Neuronal stem cell (in vitro differentiated cells): ENCODE measurements at regions not wholly inside any gene's neighbourhood (a gene's known extent, or its start where the extent isn't known, plus 50 kb on each side); places are given as distances from the start of the nearest gene placed in this dataset.

Experiments used
- DNase-seq: peaks from one replicate; pipeline ENCODE4 v3.0.0-alpha.2; 2013; ENCODE audit warnings: low spot score
- H2AFZ ChIP-seq: one replicate; pipeline ENCODE4 v1.6.1; 2013; ENCODE audit warnings: mild to moderate bottlenecking, low read length, inconsistent platforms
- H2AK5ac ChIP-seq: 2 replicates; pipeline ENCODE4 v1.6.1; 2013; ENCODE audit warnings: low read depth, mild to moderate bottlenecking, inconsistent platforms, low read length, moderate library complexity, mixed read lengths
- H2BK120ac ChIP-seq: 2 replicates; pipeline ENCODE4 v1.6.1; 2013; ENCODE audit warnings: low read depth, mild to moderate bottlenecking, inconsistent platforms, low read length, moderate library complexity, mixed read lengths
- H2BK12ac ChIP-seq: one replicate; pipeline ENCODE4 v1.6.1; 2013; ENCODE audit warnings: low read length, inconsistent platforms
- H2BK15ac ChIP-seq: 2 replicates; pipeline ENCODE4 v1.6.1; 2013; ENCODE audit warnings: mild to moderate bottlenecking, low read length, inconsistent platforms, mixed read lengths
- H2BK5ac ChIP-seq: one replicate; pipeline ENCODE4 v1.6.1; 2013; ENCODE audit warnings: inconsistent platforms, mild to moderate bottlenecking, low read length, moderate library complexity
- H3K14ac ChIP-seq: one replicate; pipeline ENCODE4 v1.6.1; 2013; ENCODE audit warnings: low read length, inconsistent platforms
- H3K18ac ChIP-seq: 2 replicates; pipeline ENCODE4 v1.6.1; 2013; ENCODE audit warnings: low read length, inconsistent platforms
- H3K23ac ChIP-seq: 2 replicates; pipeline ENCODE4 v1.6.1; 2013; ENCODE audit warnings: low read depth, mild to moderate bottlenecking, mixed read lengths, low read length, inconsistent platforms; ENCODE audit not compliant: poor library complexity
- H3K27ac ChIP-seq: replicated peaks from 3 replicates; pipeline ENCODE4 v1.5.1; 2013; ENCODE audit warnings: low read length, inconsistent platforms
- H3K27me3 ChIP-seq, 3 experiments: 2 replicates each; pipeline ENCODE4 v1.6.1; 2013; ENCODE audit warnings: low read length in 3 of 3, mild to moderate bottlenecking in 2 of 3, inconsistent platforms in 1 of 3, low read depth in 1 of 3, mixed read lengths in 1 of 3, moderate library complexity in 1 of 3; ENCODE audit not compliant: control insufficient read depth in 3 of 3, insufficient read depth in 3 of 3
- H3K36me3 ChIP-seq, 2 donors: replicated peaks in 1 of 2; 2 replicates each; pipeline ENCODE4 v1.6.1; 2013; ENCODE audit warnings: low read length in 2 of 2; ENCODE audit not compliant: control insufficient read depth in 2 of 2, insufficient read depth in 2 of 2
- H3K4ac ChIP-seq: 2 replicates; pipeline ENCODE4 v1.6.1; 2013; ENCODE audit warnings: inconsistent platforms, mild to moderate bottlenecking, low read length, moderate library complexity
- H3K4me1 ChIP-seq, 2 donors: 1 replicate in 1 of 2; 2 replicates in 1 of 2; pipeline ENCODE4 v1.6.1; 2013; ENCODE audit warnings: low read length in 2 of 2, low read depth in 1 of 2; ENCODE audit not compliant: control insufficient read depth in 2 of 2, insufficient read depth in 1 of 2
- H3K4me2 ChIP-seq: one replicate; pipeline ENCODE4 v1.6.1; 2013; ENCODE audit warnings: mild to moderate bottlenecking, low read length, inconsistent platforms; ENCODE audit not compliant: insufficient read depth, poor library complexity, severe bottlenecking
- H3K4me3 ChIP-seq, 2 donors: 2 replicates each; pipeline ENCODE4 v1.5.1; 2013; ENCODE audit warnings: low read length in 2 of 2, mild to moderate bottlenecking in 2 of 2, inconsistent platforms in 1 of 2, moderate library complexity in 1 of 2
- H3K79me1 ChIP-seq: one replicate; pipeline ENCODE4 v1.6.1; 2013; ENCODE audit warnings: low read depth, mild to moderate bottlenecking, inconsistent platforms, low read length, moderate library complexity
- H3K9ac ChIP-seq: one replicate; pipeline ENCODE4 v1.6.1; 2013; ENCODE audit warnings: mild to moderate bottlenecking, low read depth, low read length, inconsistent platforms; ENCODE audit not compliant: poor library complexity
- H3K9me3 ChIP-seq, 2 donors: replicated peaks in 1 of 2; 2 replicates each; pipeline versions ENCODE3 to v1.6.1; 2013; ENCODE audit warnings: low read length in 2 of 2, mild to moderate bottlenecking in 2 of 2, inconsistent platforms in 1 of 2, low read depth in 1 of 2, mixed read lengths in 1 of 2, moderate library complexity in 1 of 2; ENCODE audit not compliant: control insufficient read depth in 2 of 2, insufficient read depth in 1 of 2
- H4K8ac ChIP-seq: one replicate; pipeline ENCODE4 v1.6.1; 2013; ENCODE audit warnings: low read depth, mild to moderate bottlenecking, inconsistent platforms, low read length, moderate library complexity
- H4K91ac ChIP-seq: one replicate; pipeline ENCODE4 v1.6.1; 2013; ENCODE audit warnings: low read length, low read depth, mild to moderate bottlenecking, inconsistent platforms; ENCODE audit not compliant: poor library complexity
- WGBS, 2 donors: extraction: QIAGEN DNeasy Blood & Tissue Kit; methylation state at CpG; one replicate each; pipeline ENCODE4 v1.1.7; 2013; ENCODE audit warnings: missing lambda C conversion rate in 2 of 2, mixed read lengths in 1 of 2; ENCODE audit not compliant: insufficient read length in 2 of 2, insufficient replicate concordance in 1 of 2; ENCODE audit errors: extremely low coverage in 2 of 2; 5-methylcytosine and 5-hydroxymethylcytosine counted together

- Histone ChIP-seq H3K14ac (no peak overlapping the region), H2AFZ (peak overlapping the region; percentile 73), H4K8ac (no peak overlapping the region), H2AK5ac (no peak overlapping the region), H3K27ac (no peak overlapping the region), H3K79me1 (no peaks in the 10 kb centered on the region), H3K9me3 (peaks cover 4 to 8% of the 10 kb centered on the region in 2 donors), H2BK120ac (no peak overlapping the region), H3K18ac (no peak overlapping the region), H3K4me2 (no peak overlapping the region), H3K27me3 (no peaks in the 10 kb centered on the region), H3K4me3 (peak overlapping the region in 1 of 2 donors; percentile 13), H3K23ac (no peak overlapping the region), H3K4me1 (peaks cover 11 to 28% of the 10 kb centered on the region in 2 donors), H3K4ac (no peak overlapping the region), H2BK12ac (no peak overlapping the region), H4K91ac (no peak overlapping the region), H3K36me3 (peaks cover 0 to 2% of the 10 kb centered on the region in 2 donors), H3K9ac (no peak overlapping the region), H2BK5ac (no peak overlapping the region), H2BK15ac (no peak overlapping the region)
- no peak for DNase-seq
- WGBS, 2 donors = no CpG with 5 or more reads among the region's 11 CpGs
Observed at GRCh38 chr2:16216558-16216945, 276.2 kb downstream of the MYCN start.

DNA sequence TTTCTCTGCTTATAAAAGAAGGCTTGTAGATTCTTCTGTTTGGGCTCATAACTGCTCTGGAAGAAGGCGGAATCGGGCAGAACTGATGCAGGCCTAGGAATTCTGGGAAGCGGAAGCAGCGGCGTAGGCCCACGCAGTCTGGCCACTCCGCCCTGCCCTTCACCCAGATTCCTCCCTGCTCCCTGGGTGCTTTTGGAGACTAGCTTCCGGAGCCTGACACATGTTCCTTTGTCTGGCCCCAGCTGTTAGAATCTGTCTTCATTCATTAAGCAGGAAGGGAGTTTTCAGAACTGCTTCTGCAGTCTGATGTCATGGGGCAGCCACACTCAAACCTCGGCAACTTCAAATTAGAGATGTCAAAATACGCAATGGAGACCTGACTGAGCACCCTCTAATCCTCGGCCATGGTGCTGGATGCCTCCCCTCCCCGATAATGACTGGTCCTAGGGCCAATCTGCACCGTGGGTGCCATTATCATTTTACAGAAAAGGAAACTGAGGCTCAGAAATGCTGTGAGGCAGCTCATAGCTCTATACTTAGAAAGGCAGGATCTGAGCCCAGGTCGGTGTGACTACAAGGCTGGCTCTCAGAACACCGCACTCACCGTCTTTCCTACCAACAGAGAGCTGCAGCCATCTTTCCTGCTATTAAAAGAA is 275.7 kb downstream of the MYCN start:
- H2BK15ac ChIP-seq = no peak overlapping the region
- no peak overlapping the region for H3K4ac ChIP-seq
- H3K79me1 ChIP-seq = no peaks in the 10 kb centered on the region
- H2AFZ ChIP-seq = peak overlapping the region; percentile 73
- H3K4me2 ChIP-seq = no peak overlapping the region
- no peak overlapping the region for H4K91ac ChIP-seq
- no peaks in the 10 kb centered on the region for H3K27me3 ChIP-seq
- no peak overlapping the region for H3K23ac ChIP-seq
- H3K9me3 ChIP-seq = peaks cover 1 to 5% of the 10 kb centered on the region in 2 donors
- no peak overlapping the region for H4K8ac ChIP-seq
- H3K36me3 ChIP-seq = no peaks in the 10 kb centered on the region
- no peak overlapping the region for H2BK120ac ChIP-seq
- H3K4me1 ChIP-seq = peaks cover 8 to 28% of the 10 kb centered on the region in 2 donors
- H2BK5ac ChIP-seq = no peak overlapping the region
- DNase-seq = no peak
- peak overlapping the region in 1 of 2 donors; percentile 13 for H3K4me3 ChIP-seq
- no peak overlapping the region for H3K9ac ChIP-seq
- H3K18ac ChIP-seq = peak overlapping the region; percentile 84
- H2AK5ac ChIP-seq = no peak overlapping the region
- no peak overlapping the region for H2BK12ac ChIP-seq
- H3K14ac ChIP-seq = no peak overlapping the region
- no peak overlapping the region for H3K27ac ChIP-seq
- WGBS, 2 donors = no CpG with 5 or more reads among the region's 16 CpGs

- no CpG with 5 or more reads among the region's 5 CpGs for WGBS, 2 donors
- H3K4ac ChIP-seq = no peak overlapping the region
- no peak for DNase-seq
Observed at GRCh38 chr2:16214861-16215260, 274.5 kb downstream of the MYCN start.

GRCh38 chr2:16214391-16214790 is 274.0 kb downstream of the MYCN start:
- no peak overlapping the region for H2BK120ac ChIP-seq
- no peaks in the 10 kb centered on the region for H3K36me3 ChIP-seq
- H3K14ac ChIP-seq = no peak overlapping the region
- no peak overlapping the region for H2BK15ac ChIP-seq
- H3K4me2 ChIP-seq = no peak overlapping the region
- no peak overlapping the region for H4K8ac ChIP-seq
- H2AFZ ChIP-seq = no peak overlapping the region
- no peak overlapping the region for H3K18ac ChIP-seq
- H3K79me1 ChIP-seq = no peaks in the 10 kb centered on the region
- no peak overlapping the region for H2AK5ac ChIP-seq
- H3K4me1 ChIP-seq = peaks cover 8 to 28% of the 10 kb centered on the region in 2 donors
- no peak overlapping the region for H2BK5ac ChIP-seq
- no peak overlapping the region for H3K27ac ChIP-seq
- no CpG with 5 or more reads among the region's 1 CpG for WGBS, 2 donors
- DNase-seq = no peak
- no peak overlapping the region for H2BK12ac ChIP-seq
- H3K27me3 ChIP-seq = no peaks in the 10 kb centered on the region
- no peak overlapping the region for H3K4me3 ChIP-seq
- peaks cover 1 to 14% of the 10 kb centered on the region in 2 donors for H3K9me3 ChIP-seq
- no peak overlapping the region for H3K23ac ChIP-seq
- no peak overlapping the region for H3K4ac ChIP-seq
- no peak overlapping the region for H3K9ac ChIP-seq
- no peak overlapping the region for H4K91ac ChIP-seq

More at GRCh38 chr2:16214861-16215260, 274.5 kb downstream of the MYCN start:
- Histone ChIP-seq H2BK12ac (no peak overlapping the region), H3K14ac (no peak overlapping the region), H3K27me3 (no peaks in the 10 kb centered on the region), H2AFZ (no peak overlapping the region), H3K4me2 (no peak overlapping the region), H3K9ac (no peak overlapping the region), H4K8ac (no peak overlapping the region), H3K79me1 (no peaks in the 10 kb centered on the region), H2BK5ac (no peak overlapping the region), H2BK120ac (no peak overlapping the region), H3K27ac (no peak overlapping the region), H4K91ac (no peak overlapping the region), H3K36me3 (no peaks in the 10 kb centered on the region), H2AK5ac (no peak overlapping the region), H3K4me3 (no peak overlapping the region), H3K18ac (no peak overlapping the region), H3K23ac (no peak overlapping the region), H2BK15ac (no peak overlapping the region), H3K9me3 (peaks cover 1 to 14% of the 10 kb centered on the region in 2 donors), H3K4me1 (peaks cover 8 to 28% of the 10 kb centered on the region in 2 donors)
